Keratinocyte (primary cell): ENCODE measurements at regions not wholly inside any gene's neighbourhood (a gene's known extent, or its start where the extent isn't known, plus 50 kb on each side); places are given as distances from the start of the nearest gene placed in this dataset.

Experiments used
- DNase-seq: peaks from one replicate; pipeline ENCODE4 v3.0.0-alpha.2; 2011; ENCODE audit warnings: low read depth, missing footprints, low spot score
- FAIRE-seq: peaks from 2 replicates; lab custom pipeline; 2011; peaks lifted over from hg19 to GRCh38; lab: Jason Lieb, UNC
- H2AFZ ChIP-seq: 2 replicates; pipeline ENCODE4 v1.6.0; 2012; ENCODE audit warnings: low read length, control low read depth, inconsistent platforms; ENCODE audit not compliant: control insufficient read depth
- H3K27ac ChIP-seq: 2 replicates; pipeline ENCODE4 v1.5.1; 2011; ENCODE audit warnings: low read length; ENCODE audit not compliant: control insufficient read depth, insufficient read depth
- H3K27me3 ChIP-seq: 3 replicates; pipeline ENCODE4 v1.6.0; 2011; ENCODE audit warnings: low read length; ENCODE audit not compliant: control insufficient read depth, insufficient read depth; ENCODE audit errors: extremely low read depth
- H3K36me3 ChIP-seq, 2 experiments: 2 replicates in 1 of 2; 3 replicates in 1 of 2; pipeline ENCODE4 v1.5.1; 2011; ENCODE audit warnings: low read length in 2 of 2, mild to moderate bottlenecking in 1 of 2; ENCODE audit not compliant: control insufficient read depth in 2 of 2, insufficient read depth in 2 of 2; ENCODE audit errors: extremely low read depth in 1 of 2
- H3K4me1 ChIP-seq: 3 replicates; pipeline ENCODE4 v1.5.1; 2011; ENCODE audit warnings: low read length; ENCODE audit not compliant: control insufficient read depth, insufficient read depth; ENCODE audit errors: extremely low read depth
- H3K4me2 ChIP-seq: 3 replicates; pipeline ENCODE4 v1.6.0; 2011; ENCODE audit warnings: low read depth, low read length; ENCODE audit not compliant: control insufficient read depth, insufficient read depth; ENCODE audit errors: extremely low read depth
- H3K4me3 ChIP-seq, 3 experiments: fragments of 200-600 bp in 1 of 3; sonication (generic) in 1 of 3; 2 replicates in 2 of 3; 3 replicates in 1 of 3; pipeline ENCODE4 v1.5.1; 2011 to 2016; ENCODE audit warnings: low read length in 3 of 3, mild to moderate bottlenecking in 3 of 3, control low read depth in 2 of 3, inconsistent platforms in 1 of 3, low read depth in 1 of 3, mixed read lengths in 1 of 3, mixed run types in 1 of 3, moderate library complexity in 1 of 3; ENCODE audit not compliant: control insufficient read depth in 2 of 3, insufficient read depth in 2 of 3; ENCODE audit errors: extremely low read depth in 1 of 3
- H3K79me2 ChIP-seq: 2 replicates; pipeline ENCODE4 v1.6.0; 2012; ENCODE audit warnings: low read length; ENCODE audit not compliant: control insufficient read depth, insufficient read depth
- H3K9ac ChIP-seq: 3 replicates; pipeline ENCODE4 v1.6.0; 2011; ENCODE audit warnings: low read length; ENCODE audit not compliant: control insufficient read depth, insufficient read depth; ENCODE audit errors: extremely low read depth
- H3K9me1 ChIP-seq: 3 replicates; pipeline ENCODE4 v1.6.0; 2011; ENCODE audit warnings: low read length; ENCODE audit not compliant: control insufficient read depth, insufficient read depth; ENCODE audit errors: extremely low read depth
- H3K9me3 ChIP-seq: 2 replicates; pipeline ENCODE4 v1.5.1; 2012; ENCODE audit warnings: low read depth, low read length; ENCODE audit not compliant: control insufficient read depth
- H4K20me1 ChIP-seq: 3 replicates; pipeline ENCODE4 v1.6.0; 2011; ENCODE audit warnings: low read length; ENCODE audit not compliant: control insufficient read depth, insufficient read depth; ENCODE audit errors: extremely low read depth
- EZH2 ChIP-seq: IDR thresholded peaks from one replicate; pipeline ENCODE4 v1.6.1; 2012; ENCODE audit warnings: inconsistent platforms, mild to moderate bottlenecking, low read length, moderate library complexity
- dilution Hi-C: fragments of 300-500 bp; cut with MboI; formaldehyde crosslinking; loops from one replicate; pipeline ENCODE4 v1.7.0; 2020; ENCODE audit warnings: low sequenced_read_pairs; ENCODE audit not compliant: extremely low pct_ligation_motif_present
- TF ChIP-seq, protein P1 (sequence below), 3 experiments: IDR thresholded peaks in 1 of 3; conservative IDR thresholded peaks in 1 of 3; optimal IDR thresholded peaks in 1 of 3; 2 replicates in 2 of 3; 3 replicates in 1 of 3; pipeline versions ENCODE3 to v1.5.1; 2011; ENCODE audit warnings: low read length in 3 of 3, mild to moderate bottlenecking in 3 of 3, moderate library complexity in 2 of 3, control low read depth in 1 of 3, inconsistent platforms in 1 of 3; ENCODE audit not compliant: insufficient read depth in 2 of 3; ENCODE audit errors: extremely low read depth in 1 of 3

- TF ChIP-seq, protein P1, sequence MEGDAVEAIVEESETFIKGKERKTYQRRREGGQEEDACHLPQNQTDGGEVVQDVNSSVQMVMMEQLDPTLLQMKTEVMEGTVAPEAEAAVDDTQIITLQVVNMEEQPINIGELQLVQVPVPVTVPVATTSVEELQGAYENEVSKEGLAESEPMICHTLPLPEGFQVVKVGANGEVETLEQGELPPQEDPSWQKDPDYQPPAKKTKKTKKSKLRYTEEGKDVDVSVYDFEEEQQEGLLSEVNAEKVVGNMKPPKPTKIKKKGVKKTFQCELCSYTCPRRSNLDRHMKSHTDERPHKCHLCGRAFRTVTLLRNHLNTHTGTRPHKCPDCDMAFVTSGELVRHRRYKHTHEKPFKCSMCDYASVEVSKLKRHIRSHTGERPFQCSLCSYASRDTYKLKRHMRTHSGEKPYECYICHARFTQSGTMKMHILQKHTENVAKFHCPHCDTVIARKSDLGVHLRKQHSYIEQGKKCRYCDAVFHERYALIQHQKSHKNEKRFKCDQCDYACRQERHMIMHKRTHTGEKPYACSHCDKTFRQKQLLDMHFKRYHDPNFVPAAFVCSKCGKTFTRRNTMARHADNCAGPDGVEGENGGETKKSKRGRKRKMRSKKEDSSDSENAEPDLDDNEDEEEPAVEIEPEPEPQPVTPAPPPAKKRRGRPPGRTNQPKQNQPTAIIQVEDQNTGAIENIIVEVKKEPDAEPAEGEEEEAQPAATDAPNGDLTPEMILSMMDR (optimal IDR thresholded peaks at IDR 0.05 in 1 of 3, IDR thresholded peaks at IDR 0.05 in 1 of 3, conservative IDR thresholded peaks at IDR 0.05 in 1 of 3; ENCODE audit: extremely low read depth in 1 of 3, insufficient read depth in 2 of 3, low read length in 3 of 3), result no peak
- TF ChIP-seq EZH2, result no peak
- H3K4me3 ChIP-seq, result no peak overlapping the region
- H3K36me3 ChIP-seq, result no peaks in the 10 kb centered on the region
- H3K79me2 ChIP-seq, result no peaks in the 10 kb centered on the region
- no peaks in the 10 kb centered on the region for H4K20me1 ChIP-seq
- H3K27me3 ChIP-seq, result no peaks in the 10 kb centered on the region
- H3K4me2 ChIP-seq, result no peak overlapping the region
- H3K9me3 ChIP-seq, result no peaks in the 10 kb centered on the region
- no peaks in the 10 kb centered on the region for H3K9me1 ChIP-seq
- FAIRE-seq (no peak), DNase-seq (no peak)
- dilution Hi-C loops, result no loop called here
- no peak overlapping the region for H3K9ac ChIP-seq
- no peaks in the 10 kb centered on the region for H3K4me1 ChIP-seq
- H3K27ac ChIP-seq, result no peak overlapping the region
- H2AFZ ChIP-seq, result no peak overlapping the region
Measured at GRCh38 chr2:36125702-36126101, 229.9 kb upstream of the CRIM1 start.

- no peak overlapping the region for H2AFZ ChIP-seq
- DNase-seq (no peak), FAIRE-seq (no peak)
- no peak overlapping the region for H3K4me2 ChIP-seq
- H3K9ac ChIP-seq, result no peak overlapping the region
- TF ChIP-seq EZH2, result no peak
- TF ChIP-seq, protein P1 (optimal IDR thresholded peaks at IDR 0.05 in 1 of 3, IDR thresholded peaks at IDR 0.05 in 1 of 3, conservative IDR thresholded peaks at IDR 0.05 in 1 of 3; ENCODE audit: extremely low read depth in 1 of 3, insufficient read depth in 2 of 3, low read length in 3 of 3), result no peak
- H3K4me3 ChIP-seq, result no peak overlapping the region
- H3K9me3 ChIP-seq, result no peaks in the 10 kb centered on the region
- H3K4me1 ChIP-seq, result no peaks in the 10 kb centered on the region
- H3K27me3 ChIP-seq, result no peaks in the 10 kb centered on the region
- H3K36me3 ChIP-seq, result no peaks in the 10 kb centered on the region
- no peaks in the 10 kb centered on the region for H3K79me2 ChIP-seq
- dilution Hi-C loops, result no loop called here
- H3K9me1 ChIP-seq, result no peaks in the 10 kb centered on the region
- no peaks in the 10 kb centered on the region for H4K20me1 ChIP-seq
- no peak overlapping the region for H3K27ac ChIP-seq
Measured at GRCh38 chr2:36123995-36124394, 231.6 kb upstream of the CRIM1 start.
